MM.1S (cell line): ENCODE measurements at regions not wholly inside any gene's neighbourhood (a gene's known extent, or its start where the extent isn't known, plus 50 kb on each side); places are given as distances from the start of the nearest gene placed in this dataset.

ENCODE experiments used
- DNase-seq: peaks from one replicate; pipeline ENCODE4 v3.0.0-alpha.2; 2015
- H2AFZ ChIP-seq: fragments of 300-600 bp; sonication (generic); 2 replicates; pipeline ENCODE4 v1.6.0; 2016; ENCODE audit warnings: antibody characterized with exemption, low read length
- H3F3A ChIP-seq: fragments of 300-600 bp; sonication (generic); 2 replicates; pipeline ENCODE4 v1.6.1; 2016; ENCODE audit warnings: mild to moderate bottlenecking, antibody characterized with exemption, low read length, moderate library complexity, mixed read lengths; ENCODE audit not compliant: insufficient read depth
- H3K27ac ChIP-seq: fragments of 300-600 bp; sonication (generic); 2 replicates; pipeline ENCODE4 v1.5.1; 2016; ENCODE audit warnings: mild to moderate bottlenecking, low read length
- H3K27me3 ChIP-seq: fragments of 300-600 bp; sonication (generic); replicated peaks from 2 replicates; pipeline ENCODE4 v1.6.0; 2016; ENCODE audit warnings: low read length; ENCODE audit not compliant: insufficient read depth
- H3K36me3 ChIP-seq: fragments of 300-600 bp; sonication (generic); replicated peaks from 2 replicates; pipeline ENCODE4 v1.6.1; 2016; ENCODE audit warnings: mild to moderate bottlenecking, low read length, mixed read lengths; ENCODE audit not compliant: insufficient read depth
- H3K4me1 ChIP-seq: fragments of 300-600 bp; sonication (generic); 2 replicates; pipeline ENCODE4 v1.6.1; 2016; ENCODE audit warnings: low read length, mixed read lengths
- H3K4me2 ChIP-seq: fragments of 300-600 bp; sonication (generic); 2 replicates; pipeline ENCODE4 v1.6.0; 2016; ENCODE audit warnings: low read depth, low read length
- H3K4me3 ChIP-seq: fragments of 300-600 bp; sonication (generic); 2 replicates; pipeline ENCODE4 v1.5.1; 2016; ENCODE audit warnings: low read length, mixed read lengths
- H3K79me2 ChIP-seq: fragments of 300-600 bp; sonication (generic); 2 replicates; pipeline ENCODE4 v1.6.1; 2016; ENCODE audit warnings: mixed run types, low read length, mixed read lengths
- H3K9ac ChIP-seq: fragments of 300-600 bp; sonication (generic); 2 replicates; pipeline ENCODE4 v1.6.1; 2016; ENCODE audit warnings: low read length, mixed read lengths
- H3K9me2 ChIP-seq: fragments of 300-600 bp; sonication (generic); replicated peaks from 2 replicates; pipeline ENCODE4 v1.6.1; 2016; ENCODE audit warnings: mild to moderate bottlenecking, low read length, mixed read lengths; ENCODE audit not compliant: insufficient read depth
- H3K9me3 ChIP-seq: fragments of 300-600 bp; sonication (generic); replicated peaks from 2 replicates; pipeline ENCODE4 v1.6.1; 2016; ENCODE audit warnings: mild to moderate bottlenecking, low read length, mixed read lengths; ENCODE audit not compliant: insufficient read depth
- H4K20me1 ChIP-seq: fragments of 300-600 bp; sonication (generic); 2 replicates; pipeline ENCODE4 v1.6.1; 2016; ENCODE audit warnings: mild to moderate bottlenecking, low read length, moderate library complexity, mixed read lengths; ENCODE audit not compliant: insufficient read depth
- CTCF ChIP-seq: fragments of 300-600 bp; sonication (generic); IDR thresholded peaks from 2 replicates; pipeline ENCODE4 v1.5.1; 2016; ENCODE audit warnings: antibody characterized with exemption, low read length, mixed read lengths
- EZH2 ChIP-seq: fragments of 300-600 bp; sonication (generic); optimal IDR thresholded peaks from 2 replicates; pipeline ENCODE3; 2017; ENCODE audit warnings: low read depth, mild to moderate bottlenecking, antibody characterized with exemption, low read length, mixed read lengths
- EZH2phosphoT487 ChIP-seq: fragments of 300-600 bp; sonication (generic); IDR thresholded peaks from 2 replicates; pipeline ENCODE4 v1.6.1; 2018; ENCODE audit warnings: antibody characterized with exemption, low read length

- no peak for DNase-seq
- H3K79me2 ChIP-seq: no peaks in the 10 kb centered on the region
Observed at GRCh38 chr11:39139581-39139980, 2319.9 kb downstream of the LRRC4C start.

GRCh38 chr11:39120890-39121289, 2338.6 kb downstream of the LRRC4C start:
- H3F3A ChIP-seq: no peaks in the 10 kb centered on the region
- TF ChIP-seq CTCF: no peak
- H3K9me2 ChIP-seq: no peaks in the 10 kb centered on the region
- H4K20me1 ChIP-seq: no peaks in the 10 kb centered on the region
- no peaks in the 10 kb centered on the region for H3K79me2 ChIP-seq
- H3K4me2 ChIP-seq: no peak overlapping the region
- DNase-seq: no peak
- no peak overlapping the region for H2AFZ ChIP-seq
- H3K4me1 ChIP-seq: no peaks in the 10 kb centered on the region
- H3K27ac ChIP-seq: no peak overlapping the region
- H3K9me3 ChIP-seq: no peaks in the 10 kb centered on the region
- no peaks in the 10 kb centered on the region for H3K27me3 ChIP-seq
- no peaks in the 10 kb centered on the region for H3K36me3 ChIP-seq
- H3K9ac ChIP-seq: no peak overlapping the region
- no peak overlapping the region for H3K4me3 ChIP-seq

More at GRCh38 chr11:39139581-39139980, 2319.9 kb downstream of the LRRC4C start:
- no peaks in the 10 kb centered on the region for H3F3A ChIP-seq
- no peak for TF ChIP-seq CTCF
- no peak for TF ChIP-seq EZH2phosphoT487
- TF ChIP-seq EZH2: no peak
- H4K20me1 ChIP-seq: no peaks in the 10 kb centered on the region
- H3K4me2 ChIP-seq: no peak overlapping the region
- H3K4me3 ChIP-seq: no peak overlapping the region
- no peaks in the 10 kb centered on the region for H3K9me3 ChIP-seq
- H3K9ac ChIP-seq: no peak overlapping the region
- H3K36me3 ChIP-seq: no peaks in the 10 kb centered on the region
- no peak overlapping the region for H2AFZ ChIP-seq
- H3K9me2 ChIP-seq: no peaks in the 10 kb centered on the region
- H3K4me1 ChIP-seq: no peaks in the 10 kb centered on the region
- H3K27me3 ChIP-seq: no peaks in the 10 kb centered on the region
- H3K27ac ChIP-seq: no peak overlapping the region

- H3K4me1 ChIP-seq: no peaks in the 10 kb centered on the region
- no peaks in the 10 kb centered on the region for H3F3A ChIP-seq
- TF ChIP-seq CTCF (no peak), EZH2phosphoT487 (no peak), EZH2 (no peak)
- H3K4me2 ChIP-seq: no peak overlapping the region
- H3K79me2 ChIP-seq: no peaks in the 10 kb centered on the region
- H3K9me2 ChIP-seq: no peaks in the 10 kb centered on the region
- H4K20me1 ChIP-seq: no peaks in the 10 kb centered on the region
- H3K9ac ChIP-seq: no peak overlapping the region
- no peak overlapping the region for H3K27ac ChIP-seq
- no peak overlapping the region for H3K4me3 ChIP-seq
- H3K36me3 ChIP-seq: no peaks in the 10 kb centered on the region
- H3K9me3 ChIP-seq: no peaks in the 10 kb centered on the region
- no peak for DNase-seq
- no peaks in the 10 kb centered on the region for H3K27me3 ChIP-seq
- no peak overlapping the region for H2AFZ ChIP-seq
Observed at GRCh38 chr11:39113606-39114005, 2345.8 kb downstream of the LRRC4C start.

GRCh38 chr11:39102236-39102635, 2357.2 kb downstream of the LRRC4C start:
- no peaks in the 10 kb centered on the region for H3K9me2 ChIP-seq
- H3K27me3 ChIP-seq: no peaks in the 10 kb centered on the region
- H3K79me2 ChIP-seq: no peaks in the 10 kb centered on the region
- H3K4me3 ChIP-seq: no peak overlapping the region
- no peak for DNase-seq
- H3F3A ChIP-seq: no peaks in the 10 kb centered on the region
- H3K27ac ChIP-seq: no peak overlapping the region
- no peak overlapping the region for H2AFZ ChIP-seq
- H3K9ac ChIP-seq: no peak overlapping the region
- no peaks in the 10 kb centered on the region for H3K36me3 ChIP-seq
- no peaks in the 10 kb centered on the region for H4K20me1 ChIP-seq
- TF ChIP-seq EZH2: no peak
- TF ChIP-seq CTCF: no peak
- no peak for TF ChIP-seq EZH2phosphoT487
- H3K4me1 ChIP-seq: no peaks in the 10 kb centered on the region
- H3K9me3 ChIP-seq: no peaks in the 10 kb centered on the region
- H3K4me2 ChIP-seq: no peak overlapping the region
